ENCODE measurements at regions not wholly inside any gene's neighbourhood (a gene's known extent, or its start where the extent isn't known, plus 50 kb on each side); places are given as distances from the start of the nearest gene placed in this dataset.

- Histone ChIP-seq H2BK120ac (ENCODE audit: low read depth, low read length) (no peak overlapping the region), H3K4me2 (ENCODE audit: insufficient read depth, low read length, poor library complexity, severe bottlenecking) (no peak overlapping the region), H2AK5ac (ENCODE audit: low read depth, low read length) (no peak overlapping the region), H4K8ac (ENCODE audit: low read depth, low read length) (no peak overlapping the region), H4K91ac (ENCODE audit: low read depth, low read length, poor library complexity) (no peak overlapping the region), H3K4me3 (ENCODE audit: low read length in 2 of 2) (no peak overlapping the region), H3K4me1 (ENCODE audit: control insufficient read depth in 2 of 2, insufficient read depth in 1 of 2, low read depth in 1 of 2, low read length in 2 of 2) (peaks cover 0 to 2% of the 10 kb centered on the region in 2 donors), H3K14ac (ENCODE audit: low read length) (no peak overlapping the region), H3K79me1 (ENCODE audit: low read depth, low read length) (no peaks in the 10 kb centered on the region), H3K27ac (replicated peaks; ENCODE audit: low read length) (no peak overlapping the region), H2BK15ac (ENCODE audit: low read length) (no peak overlapping the region), H3K23ac (ENCODE audit: low read depth, low read length, poor library complexity) (no peak overlapping the region), H2BK12ac (ENCODE audit: low read length) (no peak overlapping the region), H3K4ac (ENCODE audit: low read length) (no peak overlapping the region), H2BK5ac (ENCODE audit: low read length) (no peak overlapping the region), H2AFZ (ENCODE audit: low read length) (no peak overlapping the region), H3K18ac (ENCODE audit: low read length) (no peak overlapping the region), H3K36me3 (replicated peaks in 1 of 2; ENCODE audit: control insufficient read depth in 2 of 2, insufficient read depth in 2 of 2, low read length in 2 of 2) (no peaks in the 10 kb centered on the region), H3K9ac (ENCODE audit: low read depth, low read length, poor library complexity) (no peak overlapping the region), H3K27me3 (ENCODE audit: control insufficient read depth in 3 of 3, insufficient read depth in 3 of 3, low read depth in 1 of 3, low read length in 3 of 3) (peaks cover 0 to 3% (median 0%) of the 10 kb centered on the region in 3 experiments), H3K9me3 (replicated peaks in 1 of 2; ENCODE audit: control insufficient read depth in 2 of 2, insufficient read depth in 1 of 2, low read depth in 1 of 2, low read length in 2 of 2) (peaks cover 0 to 1% of the 10 kb centered on the region in 2 donors)
- WGBS, 2 donors (ENCODE audit: extremely low coverage in 2 of 2, insufficient read length in 2 of 2, insufficient replicate concordance in 1 of 2), result no CpG with 5 or more reads among the region's 3 CpGs
- no peak for DNase-seq (ENCODE audit: low spot score)
Observed at GRCh38 chr9:120191141-120191540, 388.8 kb downstream of the CDK5RAP2 start.

- no peak overlapping the region for H2BK12ac ChIP-seq (ENCODE audit: low read length)
- no peak overlapping the region for H3K9ac ChIP-seq (ENCODE audit: low read depth, low read length, poor library complexity)
- no peak overlapping the region for H2BK15ac ChIP-seq (ENCODE audit: low read length)
- H3K4me1 ChIP-seq (ENCODE audit: control insufficient read depth in 2 of 2, insufficient read depth in 1 of 2, low read depth in 1 of 2, low read length in 2 of 2), result peaks cover 0 to 5% of the 10 kb centered on the region in 2 donors
- peaks cover 0 to 3% (median 0%) of the 10 kb centered on the region in 3 experiments for H3K27me3 ChIP-seq (ENCODE audit: control insufficient read depth in 3 of 3, insufficient read depth in 3 of 3, low read depth in 1 of 3, low read length in 3 of 3)
- no peak for DNase-seq (ENCODE audit: low spot score)
- no peaks in the 10 kb centered on the region for H3K79me1 ChIP-seq (ENCODE audit: low read depth, low read length)
- no peaks in the 10 kb centered on the region for H3K36me3 ChIP-seq (replicated peaks in 1 of 2; ENCODE audit: control insufficient read depth in 2 of 2, insufficient read depth in 2 of 2, low read length in 2 of 2)
- H3K18ac ChIP-seq (ENCODE audit: low read length), result no peak overlapping the region
- H3K4me2 ChIP-seq (ENCODE audit: insufficient read depth, low read length, poor library complexity, severe bottlenecking), result no peak overlapping the region
- H2AK5ac ChIP-seq (ENCODE audit: low read depth, low read length), result no peak overlapping the region
- H3K4me3 ChIP-seq (ENCODE audit: low read length in 2 of 2), result no peak overlapping the region
- no peak overlapping the region for H3K4ac ChIP-seq (ENCODE audit: low read length)
- H3K23ac ChIP-seq (ENCODE audit: low read depth, low read length, poor library complexity), result no peak overlapping the region
- H3K27ac ChIP-seq (replicated peaks; ENCODE audit: low read length), result no peak overlapping the region
- H4K91ac ChIP-seq (ENCODE audit: low read depth, low read length, poor library complexity), result no peak overlapping the region
- H3K14ac ChIP-seq (ENCODE audit: low read length), result no peak overlapping the region
- no peak overlapping the region for H2BK120ac ChIP-seq (ENCODE audit: low read depth, low read length)
- no peak overlapping the region for H4K8ac ChIP-seq (ENCODE audit: low read depth, low read length)
- H3K9me3 ChIP-seq (replicated peaks in 1 of 2; ENCODE audit: control insufficient read depth in 2 of 2, insufficient read depth in 1 of 2, low read depth in 1 of 2, low read length in 2 of 2), result peaks cover 0 to 1% of the 10 kb centered on the region in 2 donors
- no peak overlapping the region for H2BK5ac ChIP-seq (ENCODE audit: low read length)
- no CpG with 5 or more reads among the region's 8 CpGs for WGBS, 2 donors (ENCODE audit: extremely low coverage in 2 of 2, insufficient read length in 2 of 2, insufficient replicate concordance in 1 of 2)
- no peak overlapping the region for H2AFZ ChIP-seq (ENCODE audit: low read length)
Observed at GRCh38 chr9:120187758-120188157, 392.2 kb downstream of the CDK5RAP2 start.

- no CpG with 5 or more reads among the region's 3 CpGs for WGBS, 2 donors (ENCODE audit: extremely low coverage in 2 of 2, insufficient read length in 2 of 2, insufficient replicate concordance in 1 of 2)
Observed at GRCh38 chr9:120186276-120186675, 393.7 kb downstream of the CDK5RAP2 start.

GRCh38 chr9:120184266-120184665 lies 395.7 kb downstream of the CDK5RAP2 start:
- no CpG with 5 or more reads among the region's 3 CpGs for WGBS, 2 donors (ENCODE audit: extremely low coverage in 2 of 2, insufficient read length in 2 of 2, insufficient replicate concordance in 1 of 2)
- no peak overlapping the region for H2BK12ac ChIP-seq (ENCODE audit: low read length)
- no peak overlapping the region for H2AFZ ChIP-seq (ENCODE audit: low read length)
- H3K4me3 ChIP-seq (ENCODE audit: low read length in 2 of 2), result no peak overlapping the region
- no peak overlapping the region for H3K14ac ChIP-seq (ENCODE audit: low read length)
- no peak overlapping the region for H2BK15ac ChIP-seq (ENCODE audit: low read length)
- no peak overlapping the region for H2BK120ac ChIP-seq (ENCODE audit: low read depth, low read length)
- H3K18ac ChIP-seq (ENCODE audit: low read length), result no peak overlapping the region
- no peak overlapping the region for H3K27ac ChIP-seq (replicated peaks; ENCODE audit: low read length)
- no peak overlapping the region for H3K4ac ChIP-seq (ENCODE audit: low read length)
- no peak overlapping the region for H4K91ac ChIP-seq (ENCODE audit: low read depth, low read length, poor library complexity)
- DNase-seq (ENCODE audit: low spot score), result no peak
- no peak overlapping the region for H2AK5ac ChIP-seq (ENCODE audit: low read depth, low read length)
- no peaks in the 10 kb centered on the region for H3K36me3 ChIP-seq (replicated peaks in 1 of 2; ENCODE audit: control insufficient read depth in 2 of 2, insufficient read depth in 2 of 2, low read length in 2 of 2)
- no peaks in the 10 kb centered on the region for H3K9me3 ChIP-seq (replicated peaks in 1 of 2; ENCODE audit: control insufficient read depth in 2 of 2, insufficient read depth in 1 of 2, low read depth in 1 of 2, low read length in 2 of 2)
- no peak overlapping the region for H3K9ac ChIP-seq (ENCODE audit: low read depth, low read length, poor library complexity)
- H3K27me3 ChIP-seq (ENCODE audit: control insufficient read depth in 3 of 3, insufficient read depth in 3 of 3, low read depth in 1 of 3, low read length in 3 of 3), result no peaks in the 10 kb centered on the region
- H4K8ac ChIP-seq (ENCODE audit: low read depth, low read length), result no peak overlapping the region
- no peak overlapping the region for H3K4me2 ChIP-seq (ENCODE audit: insufficient read depth, low read length, poor library complexity, severe bottlenecking)
- H3K79me1 ChIP-seq (ENCODE audit: low read depth, low read length), result no peaks in the 10 kb centered on the region
- H3K4me1 ChIP-seq (ENCODE audit: control insufficient read depth in 2 of 2, insufficient read depth in 1 of 2, low read depth in 1 of 2, low read length in 2 of 2), result peaks cover 0 to 4% of the 10 kb centered on the region in 2 donors
- H3K23ac ChIP-seq (ENCODE audit: low read depth, low read length, poor library complexity), result no peak overlapping the region
- H2BK5ac ChIP-seq (ENCODE audit: low read length), result no peak overlapping the region

More at GRCh38 chr9:120186276-120186675, 393.7 kb downstream of the CDK5RAP2 start:
- Histone ChIP-seq H2BK5ac (ENCODE audit: low read length) (no peak overlapping the region), H3K4me2 (ENCODE audit: insufficient read depth, low read length, poor library complexity, severe bottlenecking) (no peak overlapping the region), H3K9ac (ENCODE audit: low read depth, low read length, poor library complexity) (no peak overlapping the region), H3K23ac (ENCODE audit: low read depth, low read length, poor library complexity) (no peak overlapping the region), H3K4me3 (ENCODE audit: low read length in 2 of 2) (no peak overlapping the region), H2BK15ac (ENCODE audit: low read length) (no peak overlapping the region), H4K8ac (ENCODE audit: low read depth, low read length) (no peak overlapping the region), H3K14ac (ENCODE audit: low read length) (no peak overlapping the region), H3K27ac (replicated peaks; ENCODE audit: low read length) (no peak overlapping the region), H3K4me1 (ENCODE audit: control insufficient read depth in 2 of 2, insufficient read depth in 1 of 2, low read depth in 1 of 2, low read length in 2 of 2) (peaks cover 0 to 4% of the 10 kb centered on the region in 2 donors), H3K18ac (ENCODE audit: low read length) (no peak overlapping the region), H2BK120ac (ENCODE audit: low read depth, low read length) (no peak overlapping the region), H2AK5ac (ENCODE audit: low read depth, low read length) (no peak overlapping the region), H2AFZ (ENCODE audit: low read length) (no peak overlapping the region), H3K9me3 (replicated peaks in 1 of 2; ENCODE audit: control insufficient read depth in 2 of 2, insufficient read depth in 1 of 2, low read depth in 1 of 2, low read length in 2 of 2) (peaks cover 0 to 1% of the 10 kb centered on the region in 2 donors), H3K36me3 (replicated peaks in 1 of 2; ENCODE audit: control insufficient read depth in 2 of 2, insufficient read depth in 2 of 2, low read length in 2 of 2) (no peaks in the 10 kb centered on the region), H3K4ac (ENCODE audit: low read length) (no peak overlapping the region), H4K91ac (ENCODE audit: low read depth, low read length, poor library complexity) (no peak overlapping the region), H2BK12ac (ENCODE audit: low read length) (no peak overlapping the region), H3K27me3 (ENCODE audit: control insufficient read depth in 3 of 3, insufficient read depth in 3 of 3, low read depth in 1 of 3, low read length in 3 of 3) (no peaks in the 10 kb centered on the region), H3K79me1 (ENCODE audit: low read depth, low read length) (no peaks in the 10 kb centered on the region)
- no peak for DNase-seq (ENCODE audit: low spot score)

All from neuronal stem cell (in vitro differentiated cells).